HG02610 (cell line): ENCODE measurements at regions not wholly inside any gene's neighbourhood (a gene's known extent, or its start where the extent isn't known, plus 50 kb on each side); places are given as distances from the start of the nearest gene placed in this dataset.

Experiments
- ATAC-seq: cut with Tn5 transposase; IDR thresholded peaks from one replicate; pipeline ENCODE4 v1.9.1; 2021; ENCODE audit warnings: mild to moderate bottlenecking, moderate library complexity; ENCODE audit not compliant: unreplicated experiment

GRCh38 chr9:129321286-129322021, 143.4 kb upstream of the IER5L start:
- no peak for ATAC-seq

- ATAC-seq: peak; percentile 66
These were observed 142.7 kb upstream of the IER5L start for GRCh38 chr9:129320575-129321285.

GRCh38 chr9:129319938-129320481, 141.9 kb upstream of the IER5L start:
- ATAC-seq: no peak

- ATAC-seq: no peak
These were observed 141.2 kb upstream of the IER5L start for GRCh38 chr9:129319076-129319937.

GRCh38 chr9:129318121-129319075, 140.3 kb upstream of the IER5L start:
- no peak for ATAC-seq

GRCh38 chr9:129317179-129318011, 139.3 kb upstream of the IER5L start:
- no peak for ATAC-seq

GRCh38 chr9:129316281-129317030, 138.4 kb upstream of the IER5L start:
- ATAC-seq: no peak

GRCh38 chr9:129313331-129313955, 135.4 kb upstream of the IER5L start:
- ATAC-seq: no peak

- no peak for ATAC-seq
These were observed 134.4 kb upstream of the IER5L start for GRCh38 chr9:129312251-129313122.

- no peak for ATAC-seq
These were observed 133.6 kb upstream of the IER5L start for GRCh38 chr9:129311643-129312042.

GRCh38 chr9:129310666-129311350, 132.7 kb upstream of the IER5L start:
- no peak for ATAC-seq

GRCh38 chr9:129309906-129310305, 131.8 kb upstream of the IER5L start:
- ATAC-seq: no peak

GRCh38 chr9:129309041-129309430, 131.0 kb upstream of the IER5L start:
- no peak for ATAC-seq

GRCh38 chr9:129307227-129307970, 129.3 kb upstream of the IER5L start:
- ATAC-seq: no peak

GRCh38 chr9:129306318-129306973, 128.4 kb upstream of the IER5L start:
- ATAC-seq: no peak
